ENCODE measurements at regions not wholly inside any gene's neighbourhood (a gene's known extent, or its start where the extent isn't known, plus 50 kb on each side); places are given as distances from the start of the nearest gene placed in this dataset.
"Not testable (repeated sequence)": the region's sequence is repeated elsewhere in the genome, so short reads cannot be mapped to it uniquely, and the experiment has no call there.

DNA sequence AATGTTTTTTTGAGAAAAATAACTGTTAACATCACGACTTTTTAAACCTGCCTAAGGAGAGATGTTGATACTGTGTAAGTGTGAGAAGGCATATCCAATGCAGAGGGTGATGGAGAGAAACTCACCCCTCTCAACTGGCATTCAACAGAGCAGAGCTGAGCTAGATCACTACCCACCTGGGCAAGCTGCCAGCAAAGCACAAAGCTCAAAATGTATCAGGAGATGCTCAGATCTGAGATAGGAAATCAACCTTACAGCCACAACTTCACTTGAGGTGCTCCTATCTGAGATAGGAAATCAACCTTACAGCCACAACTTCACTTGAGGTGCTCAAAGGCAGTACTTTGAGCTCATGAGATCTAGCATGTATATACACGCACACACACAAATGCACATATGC is 151.5 kb upstream of the PDE1C start:
- no peak for DNase-seq

- DNase-seq: no peak
Measured at GRCh38 chr7:32221056-32221455, 150.8 kb upstream of the PDE1C start.

DNA sequence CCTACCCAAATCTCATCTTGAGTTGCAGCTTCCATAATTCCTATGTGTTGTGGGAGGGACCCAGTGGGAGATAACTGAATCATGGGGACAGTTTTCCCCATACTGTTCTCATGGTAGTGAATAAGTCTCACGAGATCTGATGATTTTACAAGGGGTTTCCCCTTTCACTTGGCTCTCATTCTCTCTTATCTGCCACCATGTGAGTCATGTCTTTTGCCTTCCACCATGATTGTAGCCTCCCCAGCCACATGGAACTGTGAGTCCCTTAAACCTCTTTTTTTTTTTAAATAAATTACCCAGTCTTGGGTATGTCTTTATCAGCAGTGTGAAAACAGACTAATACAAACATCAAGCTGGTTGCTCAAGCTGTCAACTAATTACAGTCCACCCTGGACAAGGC is 149.6 kb upstream of the PDE1C start:
- not testable (repeated sequence) for DNase-seq

- DNase-seq: no peak
Measured at GRCh38 chr7:32219416-32219815, 149.2 kb upstream of the PDE1C start.

DNA sequence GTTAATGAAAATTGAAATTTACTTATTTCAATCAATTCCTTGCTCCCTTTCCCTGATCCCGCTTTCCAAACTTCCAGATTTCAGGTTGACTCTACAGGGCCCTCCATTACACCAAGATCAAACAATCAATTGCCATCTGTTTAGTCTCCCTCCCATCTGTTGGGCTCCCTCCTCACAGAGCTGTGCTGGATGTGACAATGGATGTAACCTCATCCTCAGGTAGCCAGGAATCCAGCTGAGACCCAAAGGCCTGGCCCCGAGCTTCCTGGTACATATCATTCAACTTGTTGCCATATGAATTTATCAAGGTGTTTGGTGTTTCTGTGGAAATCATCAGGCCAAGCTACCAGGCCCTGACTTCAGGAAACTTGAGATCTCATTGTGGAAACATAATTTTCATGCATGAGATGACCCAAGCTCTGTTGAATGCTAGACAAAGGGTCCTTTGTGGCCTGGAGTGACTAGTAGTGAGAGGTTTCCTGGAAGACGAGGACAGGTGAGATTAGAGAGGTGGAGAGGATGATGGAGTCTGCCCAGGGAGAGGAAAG is 148.6 kb upstream of the PDE1C start:
- DNase-seq: no peak

GRCh38 chr7:32218154-32218467 is 147.9 kb upstream of the PDE1C start:
- no peak for DNase-seq

DNA sequence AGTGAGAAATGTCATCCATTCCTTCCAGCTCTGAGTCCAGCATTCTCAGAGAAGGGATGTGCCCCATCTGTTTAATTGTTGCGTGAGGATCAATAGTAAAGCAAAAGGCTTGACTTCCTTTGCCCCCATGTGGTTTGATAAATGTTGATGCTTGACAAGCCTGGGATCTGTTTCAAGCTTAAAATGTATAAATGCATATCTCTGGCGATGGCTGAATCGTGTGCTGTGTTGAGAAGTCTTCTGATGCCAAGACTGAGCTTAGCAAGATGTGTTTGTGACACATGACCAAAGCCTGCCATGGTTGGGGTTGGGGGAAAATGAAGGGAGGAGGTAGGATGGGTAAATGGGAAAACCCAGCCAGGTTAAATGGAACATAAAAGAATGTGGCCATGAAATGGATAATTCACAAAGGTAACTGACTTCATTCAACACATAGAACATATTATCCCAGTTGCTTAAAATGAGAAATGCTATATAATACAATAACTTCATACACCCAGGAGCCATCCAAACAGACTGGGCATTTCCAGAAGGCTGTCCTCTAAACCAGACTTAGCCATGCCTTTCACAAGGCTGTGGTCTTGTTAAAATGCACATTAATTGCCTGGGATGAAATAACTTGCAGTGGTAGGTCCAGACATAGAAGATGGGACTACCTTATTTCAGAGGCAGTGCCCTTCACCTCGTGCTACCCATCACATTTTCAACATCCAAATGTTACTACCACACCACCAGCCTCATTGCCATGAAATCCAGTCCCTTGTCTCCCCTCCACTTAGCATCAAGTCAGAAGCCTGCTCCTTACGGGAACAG is 147.3 kb upstream of the PDE1C start:
- no peak for DNase-seq

DNA sequence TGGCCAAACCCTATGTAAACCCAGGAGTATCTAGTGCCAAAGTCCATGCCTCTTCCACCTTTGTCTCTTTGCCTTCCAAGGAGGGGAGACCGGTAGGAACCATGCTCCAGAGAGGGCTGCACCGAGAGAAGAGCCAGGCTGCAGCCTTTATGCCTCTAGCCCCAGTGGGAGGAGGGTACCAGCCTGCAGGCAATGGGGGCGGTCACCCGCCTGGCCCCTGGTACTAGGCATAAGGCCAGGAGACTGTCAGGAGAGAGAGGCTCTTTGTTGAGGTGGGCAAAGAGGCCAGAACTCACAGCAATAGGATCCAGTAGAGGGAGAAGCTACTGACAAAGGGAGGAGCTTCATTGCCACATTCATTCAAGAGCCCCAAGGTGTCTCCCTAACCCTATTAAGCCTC is 146.6 kb upstream of the PDE1C start:
- DNase-seq: no peak

DNA sequence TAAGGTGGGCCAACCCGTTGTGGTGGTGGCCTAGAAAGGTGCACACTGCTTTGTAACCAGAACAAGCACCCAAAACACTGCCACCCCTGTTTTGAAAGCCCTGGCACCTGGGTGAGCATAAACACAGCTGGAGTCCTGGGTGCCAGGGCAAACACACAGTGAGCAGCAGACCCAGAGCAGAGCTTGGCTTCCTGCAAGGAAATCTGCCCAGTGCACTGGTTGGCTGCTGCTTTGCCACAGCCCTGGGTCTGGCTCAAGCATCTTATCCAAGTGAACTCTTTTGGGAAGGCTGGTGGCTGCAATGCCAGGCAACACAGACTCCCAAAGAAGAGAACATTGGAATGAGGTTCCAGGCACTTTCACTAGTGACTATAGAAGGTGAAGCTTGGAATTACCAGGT is 145.5 kb upstream of the PDE1C start:
- no peak for DNase-seq

- no peak for DNase-seq
Measured at GRCh38 chr7:32214913-32215312, 144.7 kb upstream of the PDE1C start.

GRCh38 chr7:32212321-32212720 is 142.1 kb upstream of the PDE1C start:
- no peak for DNase-seq

GRCh38 chr7:32206987-32207386 is 136.8 kb upstream of the PDE1C start:
- DNase-seq: no peak

- DNase-seq: no peak
Measured at GRCh38 chr7:32206488-32206887, 136.3 kb upstream of the PDE1C start.

DNA sequence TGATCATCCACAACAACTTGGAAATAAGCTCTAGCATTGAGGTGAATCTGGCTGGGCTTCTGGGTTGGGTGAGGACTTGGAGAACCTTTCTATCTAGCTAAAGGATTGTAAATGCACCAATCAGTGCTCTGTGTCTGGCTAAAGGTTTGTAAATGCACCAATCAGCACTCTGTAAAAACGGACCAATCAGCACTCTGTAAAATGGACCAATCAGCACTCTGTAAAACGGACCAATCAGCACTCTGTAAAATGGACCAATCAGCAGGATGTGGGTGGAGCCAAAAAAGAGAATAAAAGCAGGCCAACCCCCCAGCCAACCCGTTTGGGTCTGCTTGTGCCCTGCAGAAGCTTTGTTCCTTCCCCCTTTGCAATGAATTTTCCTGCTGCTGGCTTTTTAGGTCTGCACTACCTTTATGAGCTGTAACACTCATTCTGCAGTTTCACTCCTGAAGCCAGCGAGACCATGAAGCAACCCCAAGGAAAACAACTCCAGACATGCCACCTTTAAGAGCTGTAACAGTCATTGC is 135.2 kb upstream of the PDE1C start:
- DNase-seq: not testable (repeated sequence)

DNA sequence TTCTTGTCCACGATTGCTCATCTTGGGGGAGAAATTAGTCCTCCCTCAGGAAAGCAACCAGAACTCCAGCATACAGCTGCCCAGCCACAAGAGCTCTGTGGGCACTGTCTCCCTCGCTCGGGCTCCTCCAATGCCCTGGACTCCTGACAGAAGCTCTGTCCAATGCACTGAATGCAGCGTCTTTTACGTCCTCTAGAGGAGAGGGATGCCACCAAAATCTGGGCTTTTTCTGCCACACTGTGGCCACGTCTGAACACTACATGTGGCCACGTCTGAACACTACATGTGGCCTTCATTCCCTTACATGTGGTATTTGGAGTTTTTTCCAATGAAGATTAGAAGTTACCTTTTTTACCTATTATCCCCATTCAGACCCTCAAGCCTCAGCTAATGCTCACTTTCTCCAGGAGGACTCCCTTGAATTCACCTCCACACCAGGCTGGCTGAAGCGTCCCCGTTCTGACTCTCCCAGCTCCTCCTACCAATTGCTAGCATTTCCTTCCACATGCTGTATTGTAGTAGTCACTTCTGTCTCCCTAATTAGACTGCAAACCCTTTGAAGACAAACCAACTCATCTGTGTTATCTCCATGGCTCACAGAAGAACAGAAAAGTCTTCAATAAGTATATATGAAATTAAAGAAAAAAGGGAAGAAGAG is 134.3 kb upstream of the PDE1C start:
- DNase-seq: peak; percentile 16

- no peak for DNase-seq
Measured at GRCh38 chr7:32200646-32201045, 130.4 kb upstream of the PDE1C start.

DNA sequence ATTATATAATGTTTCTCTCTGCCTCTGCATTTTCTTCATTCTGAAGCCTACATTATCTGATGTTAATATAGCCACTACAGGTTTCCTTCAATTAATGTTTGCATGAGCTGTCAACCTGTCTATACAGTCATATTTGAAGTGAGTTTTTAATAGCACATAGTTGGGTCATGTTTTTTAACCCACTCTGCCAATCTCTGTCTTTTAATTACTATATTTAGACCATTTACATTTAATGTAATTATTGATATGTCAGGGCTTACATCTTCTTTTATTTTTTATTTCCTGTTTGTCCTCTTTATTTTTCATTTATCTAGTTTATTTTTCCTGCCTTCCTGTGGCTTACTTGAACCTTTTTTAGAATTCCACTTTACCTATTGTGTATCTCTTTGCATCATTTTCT is 124.3 kb upstream of the PDE1C start:
- DNase-seq: no peak

DNA sequence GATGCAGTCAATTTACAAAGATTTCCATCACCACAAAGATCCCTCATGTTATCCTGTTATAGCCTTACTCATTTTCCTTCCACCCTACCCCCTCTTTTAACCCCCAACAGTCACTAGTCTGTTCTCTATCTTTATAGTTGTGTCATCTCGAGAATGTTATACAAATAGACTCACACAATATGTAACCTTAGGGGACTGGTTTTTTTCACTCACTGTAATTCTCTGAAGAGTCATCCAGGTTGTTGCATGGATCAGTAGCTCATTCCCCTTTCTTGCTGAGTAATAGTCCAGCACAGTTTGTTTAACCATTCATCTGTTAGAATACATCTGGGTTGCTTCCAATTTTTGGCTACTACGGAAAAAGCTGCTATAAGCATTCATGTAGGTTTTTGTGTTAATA is 121.1 kb upstream of the PDE1C start:
- no peak for DNase-seq

DNA sequence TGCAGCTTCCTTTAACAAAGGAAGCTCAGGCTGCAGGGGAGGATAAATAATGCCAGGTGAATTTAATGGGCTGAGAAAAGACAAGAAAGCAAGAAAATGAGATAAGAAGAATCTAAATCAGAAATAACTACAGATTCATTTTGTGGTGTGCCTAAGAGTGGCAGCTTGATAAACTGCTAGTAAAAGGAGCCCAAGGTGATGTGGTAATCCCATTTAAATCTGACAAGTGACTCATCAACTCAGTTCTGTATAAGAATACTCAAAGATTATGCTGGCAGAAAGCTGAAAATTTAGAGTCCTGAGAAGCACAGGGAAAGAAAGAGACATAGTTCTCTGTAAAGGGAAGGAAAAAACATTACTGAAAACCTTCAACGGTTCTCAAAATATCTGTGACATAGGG is 109.4 kb upstream of the PDE1C start:
- DNase-seq: no peak

DNA sequence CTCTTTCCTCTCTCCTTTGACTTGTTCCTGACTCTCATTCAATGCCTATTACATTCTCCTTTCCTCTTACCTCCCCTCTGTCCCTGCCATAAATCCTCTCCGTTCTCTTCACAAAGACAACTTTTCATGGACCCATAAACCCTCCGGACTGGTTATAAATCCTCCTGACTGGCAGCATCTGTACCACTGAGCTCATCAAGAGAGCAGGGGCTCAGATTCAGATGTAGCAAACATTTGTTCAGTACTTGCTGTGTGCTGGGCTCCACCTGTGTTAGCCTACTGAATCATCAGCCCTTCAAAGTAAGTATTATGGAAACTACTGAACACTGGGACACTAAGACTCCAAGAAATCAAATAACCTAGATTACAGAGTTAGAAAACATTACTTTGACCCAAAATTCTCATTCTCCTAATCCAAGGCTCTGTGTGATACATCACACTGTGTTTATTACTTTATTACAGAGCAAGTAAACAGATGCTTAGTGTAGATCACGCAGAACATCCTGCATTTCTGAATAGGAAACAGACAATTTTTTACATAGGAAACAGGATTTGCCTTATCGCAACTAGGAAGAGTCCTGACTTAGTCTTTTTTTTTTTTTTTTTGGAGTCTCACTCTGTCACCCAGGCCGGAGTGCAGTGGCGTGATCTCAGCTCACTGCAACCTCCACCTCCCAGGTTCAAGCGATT is 108.6 kb upstream of the PDE1C start:
- DNase-seq: no peak

- DNase-seq: no peak
Measured at GRCh38 chr7:32177232-32177631, 107.0 kb upstream of the PDE1C start.

DNA sequence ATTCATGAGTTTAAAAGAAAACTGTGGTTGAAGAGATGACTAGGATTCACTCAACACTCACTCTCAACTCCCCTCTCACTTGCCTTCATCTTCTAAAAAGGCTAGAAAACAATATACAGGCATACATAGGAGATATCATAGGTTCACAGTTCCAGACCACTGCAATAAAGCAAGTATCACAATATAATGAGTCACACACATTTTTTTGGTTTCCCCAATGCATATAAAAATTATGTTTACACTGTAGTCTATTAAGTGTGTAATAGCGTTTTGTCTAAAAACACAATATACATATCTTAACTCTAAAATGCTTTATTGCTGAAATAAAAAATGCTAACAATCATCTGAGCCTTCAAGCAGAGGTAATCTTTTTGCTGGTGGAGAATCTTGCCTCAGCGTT is 104.9 kb upstream of the PDE1C start:
- no peak for DNase-seq

- no peak for DNase-seq
Measured at GRCh38 chr7:32171248-32171647, 101.0 kb upstream of the PDE1C start.

- DNase-seq: no peak
Measured at GRCh38 chr7:32170838-32171237, 100.6 kb upstream of the PDE1C start.

All from NCI-H2081 treated with DMSO at 0.1 percent for 48 hours (cell line).